Limb (tissue), 2 donors: ENCODE measurements at regions not wholly inside any gene's neighbourhood (a gene's known extent, or its start where the extent isn't known, plus 50 kb on each side); places are given as distances from the start of the nearest gene placed in this dataset.
"Not testable (repeated sequence)": the region's sequence is repeated elsewhere in the genome, so short reads cannot be mapped to it uniquely, and the experiment has no call there.

Source experiments
- DNase-seq, 2 donors: peaks; one replicate each; pipeline ENCODE4 v3.0.0-alpha.2; 2016; ENCODE audit errors: extremely low spot score in 2 of 2

DNA sequence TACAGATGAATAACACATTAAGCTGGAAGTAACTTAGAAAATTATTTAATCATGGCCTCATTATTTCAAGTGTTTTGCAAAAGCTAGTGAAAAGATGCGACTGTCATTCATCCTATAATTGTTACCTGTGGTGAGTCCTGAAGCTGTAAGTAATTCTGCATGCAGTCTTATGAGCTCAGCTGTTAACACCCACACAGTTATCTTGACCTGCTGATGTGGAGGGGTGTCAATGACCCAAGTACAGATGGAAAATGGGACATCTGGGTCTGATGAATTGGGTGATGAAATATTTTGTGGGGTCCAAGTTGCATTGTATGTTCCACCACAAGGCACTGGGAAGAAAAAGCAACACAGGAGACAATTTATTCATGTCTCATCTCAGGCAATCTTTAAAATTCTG, 68.9 kb downstream of the OR13A1 start:
- DNase-seq, result no peak

DNA sequence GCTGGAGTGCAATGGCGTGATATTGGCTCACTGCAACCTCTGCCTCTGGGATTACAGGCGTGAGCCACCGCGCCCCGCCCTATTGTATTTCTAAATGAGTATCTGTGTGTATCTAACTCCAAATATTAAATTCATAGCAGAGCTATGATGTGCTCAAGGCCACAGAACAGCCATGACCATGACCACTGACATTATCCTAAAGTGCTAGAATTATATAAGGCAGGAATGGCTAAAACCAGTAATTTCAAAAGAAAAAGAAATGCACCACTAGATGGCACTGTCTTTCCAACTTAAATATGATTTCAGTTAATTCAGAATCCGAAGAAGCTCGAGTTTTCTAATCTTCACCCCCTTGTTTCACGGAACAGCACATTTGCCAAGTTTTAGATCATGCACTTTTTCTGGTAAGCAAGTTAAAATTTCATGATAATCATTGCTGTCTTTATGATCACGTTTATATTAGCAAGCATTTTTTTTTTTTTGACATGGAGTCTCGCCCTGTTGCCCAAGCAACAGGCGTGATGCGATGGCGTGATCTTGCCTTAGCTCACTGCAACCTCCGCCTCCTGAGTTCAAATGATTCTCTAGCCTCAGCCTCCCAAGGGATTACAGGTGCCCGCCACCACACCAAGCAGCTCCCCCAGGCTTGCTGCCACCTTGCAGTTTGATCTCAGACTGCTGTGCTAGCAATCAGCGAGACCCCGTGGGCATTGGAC, 65.3 kb downstream of the OR13A1 start:
- peak; percentile 52 to 77 for DNase-seq

DNA sequence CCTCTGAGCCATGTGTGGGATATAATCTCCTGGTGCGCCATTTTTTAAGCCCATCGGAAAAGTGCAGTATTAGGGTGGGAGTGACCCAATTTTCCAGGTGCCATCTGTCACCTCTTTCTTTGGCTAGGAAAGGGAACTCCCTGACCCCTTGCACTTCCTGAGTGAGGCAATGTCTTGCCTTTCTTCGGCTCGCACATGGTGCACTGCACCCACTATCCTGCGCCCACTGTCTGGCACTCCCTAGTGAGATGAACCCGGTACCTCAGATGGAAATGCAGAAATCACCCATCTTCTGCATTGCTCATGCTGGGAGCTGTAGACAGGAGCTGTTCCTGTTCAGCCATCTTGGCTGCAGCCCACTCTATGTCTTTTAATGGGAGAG, 64.7 kb downstream of the OR13A1 start:
- not testable (repeated sequence) for DNase-seq
